ENCODE measurements at regions not wholly inside any gene's neighbourhood (a gene's known extent, or its start where the extent isn't known, plus 50 kb on each side); places are given as distances from the start of the nearest gene placed in this dataset.
"Not testable (repeated sequence)": the region's sequence is repeated elsewhere in the genome, so short reads cannot be mapped to it uniquely, and the experiment has no call there.

DNA sequence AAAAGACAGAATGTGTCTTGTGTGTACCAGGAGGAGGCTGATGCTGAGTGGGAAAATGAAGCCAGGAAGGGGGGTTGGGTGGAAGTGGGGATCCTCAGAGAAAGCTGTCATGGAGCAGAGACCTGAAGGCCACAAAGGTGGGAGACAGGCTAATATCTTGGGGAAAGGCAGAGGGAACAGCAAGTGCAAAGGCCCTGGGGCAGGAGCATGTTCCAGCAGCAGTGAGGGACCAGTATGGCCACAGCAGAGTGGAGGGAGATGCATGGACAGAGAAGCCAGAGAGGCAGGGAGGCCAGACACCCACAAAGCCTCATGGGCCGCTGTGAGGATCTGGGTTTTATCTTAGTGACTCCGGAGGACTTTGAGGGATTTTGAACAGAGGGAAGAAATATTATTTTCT is 254.2 kb upstream of the SULF2 start:
- H3K4me2 ChIP-seq (ENCODE audit: low read depth, low read length, poor library complexity, severe bottlenecking): no peak overlapping the region
- H3K4me3 ChIP-seq (ENCODE audit: low read length, poor library complexity, severe bottlenecking): no peak overlapping the region
- H2AFZ ChIP-seq (ENCODE audit: low read length): no peak overlapping the region
- H3K36me3 ChIP-seq (ENCODE audit: insufficient read depth, low read length): no peaks in the 10 kb centered on the region
- H3K79me2 ChIP-seq (ENCODE audit: insufficient read depth, low read length): no peaks in the 10 kb centered on the region
- no peak for TF ChIP-seq EZH2phosphoT487 (IDR thresholded peaks at IDR 0.05; ENCODE audit: borderline replicate concordance)
- H3K9me3 ChIP-seq (ENCODE audit: insufficient read depth, low read depth, low read length): no peaks in the 10 kb centered on the region
- H3K4me1 ChIP-seq (ENCODE audit: insufficient read depth, low read length, poor library complexity, severe bottlenecking): no peaks in the 10 kb centered on the region
- no peaks in the 10 kb centered on the region for H4K20me1 ChIP-seq (ENCODE audit: insufficient read depth, low read length, poor library complexity, severe bottlenecking)
- no peaks in the 10 kb centered on the region for H3K27me3 ChIP-seq (ENCODE audit: insufficient read depth, low read length, poor library complexity, severe bottlenecking)
- H3K9me2 ChIP-seq (replicated peaks; ENCODE audit: low read depth, low read length): no peaks in the 10 kb centered on the region
- H3K9ac ChIP-seq (ENCODE audit: low read depth, low read length, poor library complexity, severe bottlenecking): no peak overlapping the region
- no peaks in the 10 kb centered on the region for H3F3A ChIP-seq (ENCODE audit: low read depth)

DNA sequence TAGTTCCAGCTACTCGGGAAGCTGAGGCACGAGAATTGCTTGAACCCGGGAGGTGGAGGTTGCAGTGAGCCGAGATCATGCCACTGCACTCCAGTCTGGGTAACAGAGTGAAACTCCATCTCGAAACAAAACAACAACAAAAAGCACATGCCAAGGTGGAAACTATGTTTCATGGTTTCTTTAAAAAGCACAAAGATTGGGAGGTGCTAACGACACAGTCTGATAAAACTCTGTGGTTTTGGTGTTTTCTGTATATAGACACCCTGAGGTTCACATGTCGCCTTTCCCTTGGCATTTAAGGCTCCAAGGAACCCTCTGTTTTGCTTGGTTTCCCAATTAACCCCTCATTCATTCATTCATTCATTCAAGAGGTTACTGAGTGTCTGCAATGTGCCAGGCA is 253.4 kb upstream of the SULF2 start:
- no peak overlapping the region for H3K4me2 ChIP-seq (ENCODE audit: low read depth, low read length, poor library complexity, severe bottlenecking)
- no peaks in the 10 kb centered on the region for H3K27me3 ChIP-seq (ENCODE audit: insufficient read depth, low read length, poor library complexity, severe bottlenecking)
- H3K9ac ChIP-seq (ENCODE audit: low read depth, low read length, poor library complexity, severe bottlenecking): no peak overlapping the region
- TF ChIP-seq EZH2phosphoT487 (IDR thresholded peaks at IDR 0.05; ENCODE audit: borderline replicate concordance): no peak
- TF ChIP-seq, protein P1, sequence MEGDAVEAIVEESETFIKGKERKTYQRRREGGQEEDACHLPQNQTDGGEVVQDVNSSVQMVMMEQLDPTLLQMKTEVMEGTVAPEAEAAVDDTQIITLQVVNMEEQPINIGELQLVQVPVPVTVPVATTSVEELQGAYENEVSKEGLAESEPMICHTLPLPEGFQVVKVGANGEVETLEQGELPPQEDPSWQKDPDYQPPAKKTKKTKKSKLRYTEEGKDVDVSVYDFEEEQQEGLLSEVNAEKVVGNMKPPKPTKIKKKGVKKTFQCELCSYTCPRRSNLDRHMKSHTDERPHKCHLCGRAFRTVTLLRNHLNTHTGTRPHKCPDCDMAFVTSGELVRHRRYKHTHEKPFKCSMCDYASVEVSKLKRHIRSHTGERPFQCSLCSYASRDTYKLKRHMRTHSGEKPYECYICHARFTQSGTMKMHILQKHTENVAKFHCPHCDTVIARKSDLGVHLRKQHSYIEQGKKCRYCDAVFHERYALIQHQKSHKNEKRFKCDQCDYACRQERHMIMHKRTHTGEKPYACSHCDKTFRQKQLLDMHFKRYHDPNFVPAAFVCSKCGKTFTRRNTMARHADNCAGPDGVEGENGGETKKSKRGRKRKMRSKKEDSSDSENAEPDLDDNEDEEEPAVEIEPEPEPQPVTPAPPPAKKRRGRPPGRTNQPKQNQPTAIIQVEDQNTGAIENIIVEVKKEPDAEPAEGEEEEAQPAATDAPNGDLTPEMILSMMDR (conservative IDR thresholded peaks at IDR 0.05; ENCODE audit: low read length): no peak
- no peaks in the 10 kb centered on the region for H3F3A ChIP-seq (ENCODE audit: low read depth)
- no peak overlapping the region for H2AFZ ChIP-seq (ENCODE audit: low read length)
- no peaks in the 10 kb centered on the region for H3K9me2 ChIP-seq (replicated peaks; ENCODE audit: low read depth, low read length)
- H3K9me3 ChIP-seq (ENCODE audit: insufficient read depth, low read depth, low read length): no peaks in the 10 kb centered on the region
- H3K79me2 ChIP-seq (ENCODE audit: insufficient read depth, low read length): no peaks in the 10 kb centered on the region
- H3K4me3 ChIP-seq (ENCODE audit: low read length, poor library complexity, severe bottlenecking): no peak overlapping the region
- H4K20me1 ChIP-seq (ENCODE audit: insufficient read depth, low read length, poor library complexity, severe bottlenecking): no peaks in the 10 kb centered on the region
- no peaks in the 10 kb centered on the region for H3K4me1 ChIP-seq (ENCODE audit: insufficient read depth, low read length, poor library complexity, severe bottlenecking)
- no peaks in the 10 kb centered on the region for H3K36me3 ChIP-seq (ENCODE audit: insufficient read depth, low read length)

- H3K4me1 ChIP-seq (ENCODE audit: insufficient read depth, low read length, poor library complexity, severe bottlenecking); H3K9me2 ChIP-seq (replicated peaks; ENCODE audit: low read depth, low read length); H2AFZ ChIP-seq (ENCODE audit: low read length); H3F3A ChIP-seq (ENCODE audit: low read depth); H4K20me1 ChIP-seq (ENCODE audit: insufficient read depth, low read length, poor library complexity, severe bottlenecking); H3K79me2 ChIP-seq (ENCODE audit: insufficient read depth, low read length); H3K36me3 ChIP-seq (ENCODE audit: insufficient read depth, low read length); H3K27me3 ChIP-seq (ENCODE audit: insufficient read depth, low read length, poor library complexity, severe bottlenecking); H3K4me3 ChIP-seq (ENCODE audit: low read length, poor library complexity, severe bottlenecking); H3K4me2 ChIP-seq (ENCODE audit: low read depth, low read length, poor library complexity, severe bottlenecking); H3K9me3 ChIP-seq (ENCODE audit: insufficient read depth, low read depth, low read length); H3K9ac ChIP-seq (ENCODE audit: low read depth, low read length, poor library complexity, severe bottlenecking): not testable (repeated sequence)
Measured at GRCh38 chr20:48037798-48038197, 252.5 kb upstream of the SULF2 start.

GRCh38 chr20:48035961-48036731 is 250.9 kb upstream of the SULF2 start:
- Histone ChIP-seq H3K27me3 (ENCODE audit: insufficient read depth, low read length, poor library complexity, severe bottlenecking) (no peaks in the 10 kb centered on the region), H3K4me3 (ENCODE audit: low read length, poor library complexity, severe bottlenecking) (no peak overlapping the region), H3K36me3 (ENCODE audit: insufficient read depth, low read length) (no peaks in the 10 kb centered on the region), H2AFZ (ENCODE audit: low read length) (no peak overlapping the region), H3K9ac (ENCODE audit: low read depth, low read length, poor library complexity, severe bottlenecking) (no peak overlapping the region), H3K9me3 (ENCODE audit: insufficient read depth, low read depth, low read length) (no peaks in the 10 kb centered on the region), H3K79me2 (ENCODE audit: insufficient read depth, low read length) (no peaks in the 10 kb centered on the region), H4K20me1 (ENCODE audit: insufficient read depth, low read length, poor library complexity, severe bottlenecking) (no peaks in the 10 kb centered on the region), H3F3A (ENCODE audit: low read depth) (no peaks in the 10 kb centered on the region), H3K4me1 (ENCODE audit: insufficient read depth, low read length, poor library complexity, severe bottlenecking) (no peaks in the 10 kb centered on the region), H3K9me2 (replicated peaks; ENCODE audit: low read depth, low read length) (no peaks in the 10 kb centered on the region), H3K4me2 (ENCODE audit: low read depth, low read length, poor library complexity, severe bottlenecking) (no peak overlapping the region)
- TF ChIP-seq, protein P1 (conservative IDR thresholded peaks at IDR 0.05; ENCODE audit: low read length): no peak
- TF ChIP-seq EZH2phosphoT487 (IDR thresholded peaks at IDR 0.05; ENCODE audit: borderline replicate concordance): no peak
